HG02885 (cell line): ENCODE measurements at regions not wholly inside any gene's neighbourhood (a gene's known extent, or its start where the extent isn't known, plus 50 kb on each side); places are given as distances from the start of the nearest gene placed in this dataset.

Experiments used
- ATAC-seq: cut with Tn5 transposase; IDR thresholded peaks from one replicate; pipeline ENCODE4 v1.9.1; 2021; ENCODE audit warnings: mild to moderate bottlenecking; ENCODE audit not compliant: unreplicated experiment, poor library complexity

DNA sequence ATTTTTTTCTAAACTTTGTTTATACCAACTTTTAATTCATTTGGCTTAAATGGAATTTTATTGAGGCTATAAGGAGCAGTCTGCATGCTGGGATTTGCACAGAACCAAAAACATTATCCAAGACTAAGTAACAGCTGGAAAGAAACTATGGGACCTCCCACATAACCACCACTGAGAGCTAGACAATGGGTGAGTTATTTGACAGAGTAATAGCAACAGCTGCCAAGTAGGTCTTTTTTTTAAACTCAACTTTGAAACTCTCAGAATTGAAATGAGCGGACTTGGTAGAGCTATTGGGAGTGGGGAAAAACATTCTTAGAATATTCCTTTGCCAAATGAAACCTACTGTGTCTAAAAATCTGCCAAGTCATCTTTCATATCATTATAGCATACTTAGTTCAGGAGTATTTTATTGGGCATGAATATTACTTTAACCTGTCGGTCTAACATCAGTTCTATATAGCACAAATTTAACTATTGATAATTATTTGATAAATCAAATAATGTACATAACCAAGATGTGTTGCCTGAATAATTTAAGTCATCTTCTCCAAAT is 1428.0 kb downstream of the PCDH7 start:
- no peak for ATAC-seq

DNA sequence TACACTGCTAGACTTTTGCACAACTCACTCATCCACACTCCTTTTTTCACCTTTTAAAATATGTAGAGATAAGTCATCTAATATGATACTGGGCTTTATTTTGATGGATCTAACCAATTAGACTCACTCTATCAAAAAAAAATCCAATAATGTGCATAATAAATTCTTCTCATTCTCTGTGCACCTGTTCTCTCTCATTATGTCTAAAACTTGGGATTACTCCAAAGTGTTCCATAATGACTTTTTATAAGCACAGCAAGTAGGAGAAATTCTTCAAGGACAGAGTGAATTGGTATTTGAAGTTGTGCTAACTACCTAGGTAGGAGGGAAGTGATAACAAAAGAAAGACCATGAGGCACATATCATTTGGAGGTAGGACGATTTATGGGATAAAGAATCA is 1438.8 kb downstream of the PCDH7 start:
- ATAC-seq = no peak

DNA sequence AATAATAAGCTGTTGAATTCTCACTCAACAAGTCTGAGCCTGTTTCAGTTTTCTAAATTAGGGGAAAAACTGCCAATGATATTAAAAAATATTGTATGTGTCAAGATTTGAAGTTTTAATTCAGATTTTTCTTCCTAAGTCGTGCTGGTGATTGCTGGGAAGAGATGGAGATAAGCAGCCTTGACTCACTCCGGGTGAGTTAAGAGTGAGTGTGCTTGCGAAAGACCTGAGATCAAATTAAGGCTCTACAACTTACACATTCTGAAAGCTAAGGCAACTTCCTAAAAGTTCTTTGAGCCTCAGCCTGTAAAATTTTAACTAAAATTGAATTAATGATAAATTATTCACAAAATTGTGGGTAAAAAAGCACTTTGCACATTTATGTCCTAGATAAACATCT is 1441.2 kb downstream of the PCDH7 start:
- no peak for ATAC-seq

DNA sequence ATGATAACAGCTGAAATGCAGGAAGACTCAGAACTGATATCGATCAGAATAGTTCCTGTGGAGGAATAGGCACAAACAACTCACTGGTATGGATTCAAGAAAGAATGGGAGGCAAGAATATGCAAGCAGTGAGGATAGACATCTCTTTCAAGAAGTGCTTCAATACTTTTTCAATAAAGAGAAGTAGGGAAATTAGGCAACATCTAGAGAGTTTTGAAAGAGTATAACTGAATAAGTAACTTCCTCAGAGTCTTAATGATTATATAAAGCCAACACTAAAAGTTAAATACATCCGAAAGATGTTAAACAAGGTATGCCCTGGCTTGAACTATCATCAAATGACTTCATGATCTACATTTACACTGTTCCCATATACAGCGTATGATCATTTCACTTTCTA is 1443.0 kb downstream of the PCDH7 start:
- no peak for ATAC-seq

DNA sequence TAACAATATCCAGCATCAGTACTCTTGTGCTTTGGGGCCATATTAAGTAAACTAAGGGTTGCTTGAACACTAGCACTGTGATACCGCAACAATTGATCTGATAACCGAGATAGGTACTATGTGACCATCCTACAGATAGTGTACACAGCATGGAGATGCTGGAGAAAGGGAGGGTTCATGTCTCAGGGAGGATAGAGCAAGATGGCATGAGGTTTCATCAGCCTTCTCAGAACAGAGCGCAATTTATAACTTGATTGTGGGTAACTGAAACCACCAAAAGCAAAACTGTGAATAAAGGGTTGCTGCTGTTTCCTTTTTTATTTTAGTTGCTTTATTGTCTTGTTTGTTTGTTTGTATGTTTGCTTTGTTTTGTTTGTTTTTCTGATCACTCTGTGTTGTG is 1449.7 kb downstream of the PCDH7 start:
- ATAC-seq = no peak

DNA sequence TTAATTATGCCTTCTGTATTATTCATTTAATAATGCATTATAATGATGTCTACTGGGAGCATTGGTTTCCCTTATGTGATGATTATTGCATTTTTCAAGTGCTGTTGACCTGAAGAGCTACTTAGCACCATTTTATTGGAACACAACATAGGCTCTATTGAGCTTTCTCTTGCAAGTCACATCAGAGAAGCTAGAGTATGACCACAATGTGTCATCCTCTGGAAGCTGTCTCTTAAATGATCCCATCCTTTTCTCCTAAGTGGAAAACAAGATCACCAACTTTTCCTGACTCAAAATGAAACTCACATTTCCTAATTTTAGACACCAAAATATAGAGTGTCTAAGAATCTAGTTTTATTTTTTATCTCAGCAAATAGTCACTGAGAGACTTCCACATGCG is 1451.9 kb downstream of the PCDH7 start:
- no peak for ATAC-seq

DNA sequence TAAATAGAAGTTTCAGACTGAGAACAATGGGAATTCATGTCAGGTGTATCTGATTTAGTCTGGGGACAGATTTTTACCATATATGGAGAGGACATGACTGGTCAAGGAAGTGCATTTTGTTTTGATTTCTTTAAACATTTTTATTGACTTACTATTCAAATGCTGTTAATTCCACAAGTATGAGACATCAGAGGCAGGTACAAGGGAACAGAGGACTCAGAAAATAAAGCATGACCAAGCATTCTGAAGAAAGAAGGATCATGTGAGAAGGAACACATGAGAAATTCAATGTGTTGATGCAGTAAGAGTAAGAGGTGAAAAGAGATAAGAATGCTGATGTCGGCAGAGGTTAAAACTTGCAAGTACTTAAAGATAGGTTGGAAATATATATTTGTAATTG is 1452.6 kb downstream of the PCDH7 start:
- no peak for ATAC-seq

DNA sequence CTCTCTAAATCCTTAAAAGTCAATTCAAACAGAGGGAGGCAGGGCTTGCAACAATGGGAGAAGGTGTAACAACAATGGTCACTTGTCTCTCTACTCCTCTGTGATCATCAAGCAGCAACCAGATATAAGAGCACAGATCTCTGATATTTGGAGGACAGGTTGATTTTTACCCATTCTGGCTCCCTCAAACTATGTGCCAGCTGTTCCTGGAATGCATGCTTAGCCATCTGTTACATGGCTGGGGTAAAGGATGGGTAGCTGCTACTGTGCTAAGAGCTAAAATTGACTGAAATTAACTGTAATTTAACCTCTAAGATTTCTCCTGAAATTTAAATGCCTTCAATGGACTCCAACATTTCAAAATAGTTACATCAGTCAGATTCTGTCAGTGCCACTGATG is 1459.9 kb downstream of the PCDH7 start:
- ATAC-seq = no peak

DNA sequence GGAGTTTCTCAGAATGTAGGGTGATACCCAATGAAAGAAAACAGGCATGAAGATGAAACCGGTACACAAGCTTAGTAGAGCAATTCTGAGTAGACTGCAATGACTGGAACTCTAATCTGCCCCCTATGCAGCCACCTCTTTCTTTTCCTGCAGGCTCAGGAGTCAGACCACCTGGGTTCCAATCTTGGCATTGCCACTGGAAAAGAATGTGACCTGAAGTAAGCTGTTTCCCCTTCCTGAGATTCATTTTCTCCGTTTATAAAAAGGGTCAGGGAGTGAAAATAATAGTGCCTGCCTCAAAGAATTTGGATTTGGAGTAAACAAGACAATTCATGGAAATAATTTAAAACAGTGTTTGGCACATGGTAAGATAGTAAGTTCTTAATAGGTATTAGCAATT is 1464.0 kb downstream of the PCDH7 start:
- no peak for ATAC-seq

DNA sequence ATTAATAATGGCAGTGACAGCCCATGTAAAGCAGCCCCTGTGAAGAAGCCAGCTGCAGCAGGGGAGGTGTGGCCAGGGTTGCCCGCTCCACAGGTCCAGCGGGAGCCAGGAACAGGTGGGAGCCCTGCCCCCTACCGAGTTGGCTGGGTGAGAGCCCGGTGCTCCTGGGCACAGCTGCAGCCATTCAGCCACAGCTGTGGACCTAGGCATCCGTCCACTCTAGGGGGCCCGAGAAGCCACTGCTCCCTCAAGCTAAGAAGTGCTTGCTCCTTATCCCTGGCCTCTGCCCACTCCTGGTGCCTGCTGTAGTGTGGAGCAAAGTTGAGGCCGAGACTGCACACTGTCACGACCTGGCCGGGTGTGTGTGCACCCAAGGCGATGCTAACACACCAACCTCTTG is 1469.0 kb downstream of the PCDH7 start:
- no peak for ATAC-seq

DNA sequence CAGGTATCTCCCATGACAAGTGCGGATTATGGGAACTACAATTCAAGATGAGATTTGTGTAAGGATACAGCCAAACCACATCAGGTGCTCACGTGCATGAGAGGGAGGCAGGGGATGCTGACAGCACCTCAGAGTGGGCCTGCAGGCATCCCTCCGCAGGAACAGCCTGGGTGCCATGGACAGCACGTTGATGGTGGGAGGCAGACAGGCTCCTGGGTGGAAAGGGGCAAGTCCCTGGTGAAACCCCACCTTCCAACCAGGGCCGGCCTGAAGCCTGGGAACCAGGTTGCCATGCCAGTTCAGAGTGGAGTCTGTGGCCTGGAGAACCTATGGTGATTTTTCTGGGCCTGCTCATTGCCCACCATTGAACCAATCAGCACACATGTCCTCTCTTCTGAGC is 1469.6 kb downstream of the PCDH7 start:
- no peak for ATAC-seq

DNA sequence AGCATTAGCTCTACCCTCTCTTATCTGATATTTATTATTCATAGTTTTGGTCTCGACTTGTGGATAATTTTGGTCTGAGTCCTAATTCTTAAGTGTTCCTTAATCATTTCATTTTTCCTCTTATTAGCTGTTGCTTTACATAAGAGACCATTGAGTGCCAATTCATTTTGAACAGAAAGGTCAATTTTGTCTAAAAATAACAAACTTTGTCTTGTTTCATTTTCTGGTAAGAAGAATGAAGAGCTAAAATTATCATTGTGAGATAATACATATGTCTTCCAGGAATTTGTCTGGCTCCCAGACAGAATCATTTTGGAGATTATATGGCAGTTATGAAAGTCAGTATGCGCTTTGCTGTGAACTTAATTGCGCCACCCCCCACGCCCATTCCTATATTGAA is 1471.8 kb downstream of the PCDH7 start:
- ATAC-seq = no peak

DNA sequence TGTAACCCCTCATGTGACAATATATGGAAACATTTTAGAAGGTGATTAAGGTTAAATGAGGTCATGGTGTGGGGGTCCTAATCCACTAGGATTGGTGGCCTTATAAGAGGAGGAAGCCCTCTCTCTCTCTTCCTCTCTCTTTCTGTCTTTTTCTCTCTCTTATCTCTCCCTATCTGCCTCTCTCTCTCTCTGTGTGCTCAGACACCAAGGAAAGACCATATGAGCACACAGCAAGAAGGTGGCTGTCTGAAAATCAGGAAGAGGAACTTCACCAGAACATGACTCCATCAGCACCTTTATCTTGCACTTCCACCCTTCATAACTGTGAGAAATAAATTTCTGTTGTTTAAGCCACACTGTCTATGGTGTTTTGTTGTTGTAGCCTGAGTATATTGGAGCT is 1472.2 kb downstream of the PCDH7 start:
- no peak for ATAC-seq

DNA sequence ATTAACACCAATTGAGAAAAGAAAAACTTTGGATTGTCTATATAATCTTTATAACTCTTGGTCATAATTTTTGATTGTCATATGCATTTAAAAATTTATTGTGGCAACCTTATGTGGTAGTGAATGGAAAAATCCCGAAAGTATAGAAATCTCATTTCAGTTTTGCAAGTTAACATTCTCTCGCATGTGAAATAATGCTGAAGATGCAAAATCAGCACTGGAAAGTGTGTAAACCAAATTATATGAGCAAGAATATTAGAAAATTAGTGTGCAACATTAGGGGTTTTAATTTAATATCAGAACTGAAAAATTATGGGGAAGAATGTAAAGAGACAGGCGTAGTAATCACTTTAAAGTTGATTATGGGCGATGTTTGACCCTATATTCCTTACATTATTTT is 1472.8 kb downstream of the PCDH7 start:
- ATAC-seq = no peak

DNA sequence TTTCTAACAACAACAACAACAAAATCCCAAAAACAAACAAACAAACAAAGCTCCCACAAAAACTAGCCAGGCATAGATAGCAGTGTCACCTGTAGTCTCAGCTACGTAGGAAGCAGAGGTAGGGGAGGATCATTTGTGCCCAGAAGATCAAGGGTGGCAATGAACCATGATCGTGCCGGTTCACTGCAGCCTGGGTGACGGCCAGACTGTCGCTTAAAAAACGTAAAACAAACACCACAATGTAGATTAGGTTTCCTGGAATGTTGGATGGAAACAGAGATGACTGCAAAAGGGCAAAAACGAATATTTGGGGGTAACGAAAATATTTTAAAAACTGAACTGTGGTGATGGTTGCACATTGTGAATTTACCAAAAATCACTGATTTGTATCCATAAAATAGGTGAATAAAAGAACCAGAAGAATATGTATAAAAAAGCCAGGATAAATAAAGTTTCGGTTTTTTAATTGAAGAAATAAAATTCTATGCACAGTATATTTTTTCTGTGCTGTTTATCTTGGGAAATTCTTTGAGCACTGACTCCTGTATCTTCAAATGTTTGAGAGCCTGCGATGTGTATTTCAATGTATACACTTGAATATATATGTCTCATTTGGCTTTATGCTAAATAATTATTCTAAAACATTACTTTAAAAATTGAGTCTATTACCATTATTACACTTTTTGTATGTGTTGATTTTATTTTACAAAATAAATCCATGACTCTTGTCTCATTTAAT is 1477.0 kb downstream of the PCDH7 start:
- ATAC-seq = no peak

DNA sequence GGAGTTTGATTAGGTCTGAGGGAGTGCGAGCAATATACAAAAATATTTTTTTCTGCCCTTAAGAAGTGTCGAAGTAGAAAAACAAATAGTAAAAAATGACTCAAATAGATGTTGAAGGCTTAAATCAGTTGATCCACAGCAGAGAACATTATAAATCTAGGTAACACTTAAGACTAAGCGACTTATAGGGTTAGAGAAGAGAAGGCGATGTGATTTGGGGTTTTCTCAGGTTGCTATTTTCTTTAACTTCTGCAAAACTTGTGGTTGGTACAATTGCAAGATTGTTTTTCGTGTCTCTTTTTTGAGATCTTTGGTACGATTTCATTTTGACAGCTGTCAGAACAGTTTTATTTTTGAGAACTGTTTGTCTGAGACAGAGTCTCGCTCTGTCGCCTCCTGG is 1479.5 kb downstream of the PCDH7 start:
- no peak for ATAC-seq

DNA sequence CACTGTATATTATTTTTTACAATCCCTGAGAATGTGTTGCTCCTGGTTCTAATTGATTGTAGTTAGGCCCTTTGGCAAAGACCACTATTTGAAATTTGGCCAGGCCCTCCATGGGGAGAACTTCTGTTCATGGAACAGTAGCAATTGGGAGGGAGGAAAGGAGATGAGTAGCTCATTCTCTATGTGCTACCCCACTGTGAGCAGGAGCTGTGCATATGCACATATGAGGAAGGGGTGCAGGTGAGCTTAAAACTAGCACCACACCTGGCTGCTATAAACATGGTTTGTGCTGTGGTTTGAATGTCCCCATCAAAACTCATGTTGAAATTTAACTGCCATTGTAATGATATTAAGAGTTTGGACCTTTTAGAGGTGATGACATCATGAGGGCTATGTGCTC is 1483.2 kb downstream of the PCDH7 start:
- no peak for ATAC-seq

DNA sequence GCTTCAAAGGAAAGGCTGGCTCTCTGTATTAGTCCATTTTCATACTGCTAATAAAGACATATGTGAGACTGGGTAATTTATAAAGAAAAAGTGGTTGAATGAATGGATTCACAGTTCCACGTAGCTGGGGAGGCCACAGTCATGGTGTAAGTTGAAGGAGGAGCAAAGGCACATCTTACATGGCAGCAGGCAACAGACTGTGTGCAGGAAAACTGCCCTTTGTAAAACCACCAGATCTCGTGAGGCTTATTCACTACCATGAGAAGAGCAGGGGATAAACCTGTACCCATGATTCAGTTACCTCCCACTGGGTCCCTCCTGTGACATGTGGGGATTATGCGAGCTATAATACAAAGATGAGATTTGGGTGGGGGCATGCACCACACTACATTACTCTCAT is 1486.6 kb downstream of the PCDH7 start:
- ATAC-seq = no peak

DNA sequence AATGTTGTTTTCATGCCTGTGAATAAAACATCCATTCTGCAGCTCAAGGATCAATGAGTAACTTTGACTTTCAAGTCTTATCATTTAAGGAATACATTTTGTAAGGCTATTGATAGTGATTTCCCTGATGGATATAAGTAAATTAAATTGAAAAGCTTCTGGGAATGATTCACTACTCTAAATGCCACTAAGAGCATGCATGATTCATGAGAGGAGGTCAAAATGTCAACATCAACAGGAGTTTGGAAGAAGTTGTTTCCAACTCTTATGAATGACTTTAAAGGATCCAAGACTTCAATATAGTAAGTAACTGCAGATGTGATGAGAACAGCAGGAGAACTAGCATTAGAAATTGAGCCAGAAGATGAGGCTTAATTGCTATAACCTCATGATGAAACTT is 1487.3 kb downstream of the PCDH7 start:
- ATAC-seq = no peak

DNA sequence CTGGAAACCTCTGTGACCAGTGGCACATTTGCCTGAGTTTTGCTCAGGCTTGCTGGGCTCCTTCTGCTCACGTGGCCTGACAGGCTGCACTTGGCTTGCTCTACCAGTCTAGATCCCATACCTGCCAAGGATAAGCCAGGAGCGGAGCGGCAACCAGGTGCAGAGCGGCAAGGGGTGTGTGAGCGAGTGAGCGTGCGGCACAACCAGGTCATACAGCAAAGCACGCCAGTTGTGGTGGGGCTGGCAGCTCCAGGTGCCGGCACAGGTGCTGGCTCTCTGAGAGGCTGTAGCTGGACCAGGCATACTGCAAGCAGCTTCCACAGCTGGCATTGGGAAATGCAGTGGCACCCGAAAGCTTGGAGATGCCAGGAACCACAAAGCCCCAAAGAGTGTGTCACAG is 1495.1 kb downstream of the PCDH7 start:
- no peak for ATAC-seq

DNA sequence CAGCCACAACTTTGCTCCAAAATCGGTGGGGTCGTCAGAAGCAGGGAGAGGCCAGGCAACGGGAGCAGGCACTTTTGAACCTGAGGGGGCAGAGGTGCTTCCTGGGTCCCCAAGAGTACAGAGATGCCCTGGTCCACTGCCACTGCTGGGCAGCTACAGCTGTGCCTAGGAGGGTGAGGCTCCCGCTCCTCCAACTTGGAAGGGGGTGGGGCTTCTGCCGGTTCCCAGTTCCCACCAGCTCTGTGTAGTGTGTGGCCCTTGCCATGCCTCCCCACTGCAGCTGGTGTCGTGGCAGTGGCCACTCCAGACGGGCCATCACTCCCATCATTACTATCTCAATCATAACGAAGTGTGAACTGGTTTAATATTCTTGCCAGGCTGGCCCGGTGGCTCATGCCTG is 1496.3 kb downstream of the PCDH7 start:
- no peak for ATAC-seq

DNA sequence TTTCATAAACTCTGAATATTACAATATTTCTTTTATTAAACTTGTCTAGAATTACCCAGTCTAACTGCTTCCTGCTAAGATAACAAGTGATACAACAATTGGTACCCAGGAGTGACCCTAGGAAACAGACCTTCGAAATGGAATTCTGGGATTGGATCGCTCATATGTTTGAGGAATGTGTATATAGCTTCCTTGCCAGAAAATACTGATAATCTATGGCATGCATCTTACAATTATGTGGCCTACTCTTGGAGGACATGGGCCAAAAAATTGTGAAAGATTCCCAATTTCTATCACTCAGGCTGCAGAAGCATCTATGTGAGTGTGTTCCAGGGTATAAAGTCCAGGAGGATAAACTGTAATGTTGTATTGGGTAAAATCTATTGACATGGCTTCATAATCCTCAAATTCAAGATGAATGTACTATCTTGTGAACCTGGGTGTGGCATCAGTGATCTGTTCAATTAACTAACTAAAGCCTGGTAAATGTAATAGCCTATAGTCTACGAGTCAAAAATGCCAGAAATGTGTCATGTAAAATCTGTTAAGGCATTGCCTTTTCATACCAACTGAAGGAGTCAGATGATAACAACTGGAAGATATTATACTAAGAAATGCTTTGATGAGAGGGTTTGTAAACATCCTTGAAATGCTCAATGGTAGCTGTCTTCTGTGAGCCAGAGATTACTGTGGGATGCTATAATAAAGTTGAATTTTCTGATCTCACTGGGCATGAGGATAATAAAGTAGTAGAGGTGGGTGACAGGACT is 1499.3 kb downstream of the PCDH7 start:
- ATAC-seq = no peak
